HFF-Myc (cell line): ENCODE measurements at regions not wholly inside any gene's neighbourhood (a gene's known extent, or its start where the extent isn't known, plus 50 kb on each side); places are given as distances from the start of the nearest gene placed in this dataset.

Experiments
- DNase-seq: peaks from one replicate; pipeline ENCODE4 v3.0.0-alpha.2; 2011; ENCODE audit warnings: low read depth; ENCODE audit errors: extremely low read depth
- H3K4me3 ChIP-seq: replicated peaks from 2 replicates; pipeline ENCODE4 v1.5.1; 2011; ENCODE audit warnings: low read depth, mild to moderate bottlenecking, control low read depth, low read length
- CTCF ChIP-seq: IDR thresholded peaks from 2 replicates; pipeline ENCODE4 v1.5.1; 2012; ENCODE audit warnings: mild to moderate bottlenecking, low read depth, low read length, control low read depth; ENCODE audit errors: missing control alignments

GRCh38 chr4:8780596-8781368 lies 90.9 kb downstream of the HMX1 start:
- DNase-seq: no peak
- TF ChIP-seq CTCF: no peak
- H3K4me3 ChIP-seq: no peak overlapping the region

GRCh38 chr4:8780086-8780485 lies 91.6 kb downstream of the HMX1 start:
- no peak overlapping the region for H3K4me3 ChIP-seq
- TF ChIP-seq CTCF: no peak
- no peak for DNase-seq

GRCh38 chr4:8779490-8779932 lies 92.1 kb downstream of the HMX1 start:
- no peak for TF ChIP-seq CTCF
- DNase-seq: no peak
- no peak overlapping the region for H3K4me3 ChIP-seq

- no peak overlapping the region for H3K4me3 ChIP-seq
- TF ChIP-seq CTCF: no peak
- DNase-seq: no peak
Measured at GRCh38 chr4:8778760-8779159, 92.9 kb downstream of the HMX1 start.

GRCh38 chr4:8778291-8778690 lies 93.3 kb downstream of the HMX1 start:
- no peak overlapping the region for H3K4me3 ChIP-seq
- DNase-seq: no peak
- TF ChIP-seq CTCF: no peak

- H3K4me3 ChIP-seq: no peak overlapping the region
- DNase-seq: no peak
- no peak for TF ChIP-seq CTCF
Measured at GRCh38 chr4:8777320-8778196, 94.1 kb downstream of the HMX1 start.
